OCI-LY3 (cell line): ENCODE measurements at regions not wholly inside any gene's neighbourhood (a gene's known extent, or its start where the extent isn't known, plus 50 kb on each side); places are given as distances from the start of the nearest gene placed in this dataset.

Experiments
- EZH2phosphoT487 ChIP-seq: fragments of 200-600 bp; shearing (Covaris generic); IDR thresholded peaks from 2 replicates; pipeline ENCODE4 v1.6.1; 2018; ENCODE audit warnings: antibody characterized with exemption, mixed run types, low read depth
- TF ChIP-seq, protein P1 (sequence below): fragments of 200-600, 300-600 bp; sonication (generic); IDR thresholded peaks from 2 replicates; pipeline ENCODE4 v1.5.1; 2014; ENCODE audit warnings: antibody characterized with exemption, low read length, low read depth

DNA sequence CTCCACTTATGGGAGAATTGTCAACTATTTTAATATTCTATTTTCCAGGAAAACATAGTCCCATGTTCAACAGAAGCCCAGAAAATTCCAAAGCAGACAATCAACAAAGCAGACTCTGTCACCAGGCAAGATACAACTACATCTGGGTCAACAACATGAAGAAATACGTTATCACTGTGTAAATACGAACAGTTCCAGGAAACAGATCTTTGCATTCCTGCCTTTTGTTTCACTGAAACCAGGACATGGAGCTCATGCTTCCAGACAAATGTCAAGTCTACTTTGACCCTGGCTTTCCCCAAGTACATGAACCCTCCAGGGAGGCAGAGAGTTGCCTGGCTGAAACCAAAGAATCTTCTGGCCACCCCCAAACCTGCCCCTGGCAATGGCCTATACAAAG lies 106.7 kb downstream of the SETD4 start:
- no peak for TF ChIP-seq EZH2phosphoT487
- TF ChIP-seq, protein P1, sequence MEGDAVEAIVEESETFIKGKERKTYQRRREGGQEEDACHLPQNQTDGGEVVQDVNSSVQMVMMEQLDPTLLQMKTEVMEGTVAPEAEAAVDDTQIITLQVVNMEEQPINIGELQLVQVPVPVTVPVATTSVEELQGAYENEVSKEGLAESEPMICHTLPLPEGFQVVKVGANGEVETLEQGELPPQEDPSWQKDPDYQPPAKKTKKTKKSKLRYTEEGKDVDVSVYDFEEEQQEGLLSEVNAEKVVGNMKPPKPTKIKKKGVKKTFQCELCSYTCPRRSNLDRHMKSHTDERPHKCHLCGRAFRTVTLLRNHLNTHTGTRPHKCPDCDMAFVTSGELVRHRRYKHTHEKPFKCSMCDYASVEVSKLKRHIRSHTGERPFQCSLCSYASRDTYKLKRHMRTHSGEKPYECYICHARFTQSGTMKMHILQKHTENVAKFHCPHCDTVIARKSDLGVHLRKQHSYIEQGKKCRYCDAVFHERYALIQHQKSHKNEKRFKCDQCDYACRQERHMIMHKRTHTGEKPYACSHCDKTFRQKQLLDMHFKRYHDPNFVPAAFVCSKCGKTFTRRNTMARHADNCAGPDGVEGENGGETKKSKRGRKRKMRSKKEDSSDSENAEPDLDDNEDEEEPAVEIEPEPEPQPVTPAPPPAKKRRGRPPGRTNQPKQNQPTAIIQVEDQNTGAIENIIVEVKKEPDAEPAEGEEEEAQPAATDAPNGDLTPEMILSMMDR = no peak
